ENCODE measurements at regions not wholly inside any gene's neighbourhood (a gene's known extent, or its start where the extent isn't known, plus 50 kb on each side); places are given as distances from the start of the nearest gene placed in this dataset.

DNA sequence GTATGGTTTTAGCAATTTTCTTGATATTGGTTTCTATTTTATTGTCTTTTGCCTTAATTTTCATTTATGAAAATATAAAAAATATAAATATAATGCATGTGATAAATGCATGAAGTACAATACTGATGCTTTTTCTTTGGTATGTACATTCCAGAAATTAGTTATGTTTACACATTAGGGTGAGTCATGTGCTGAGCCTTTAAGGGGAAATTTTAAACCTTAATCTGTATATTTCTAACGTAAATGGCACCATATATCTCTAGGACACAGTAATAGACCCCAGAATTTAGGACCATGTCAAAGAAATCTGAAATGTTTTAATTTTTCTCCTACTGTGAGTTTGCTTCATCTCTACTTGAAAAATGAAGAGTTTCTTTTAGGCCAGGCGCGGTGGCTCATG, 117.8 kb upstream of the SPRY1 start:
- CTCF ChIA-PET = no interaction called here
- TF ChIP-seq, protein P1, sequence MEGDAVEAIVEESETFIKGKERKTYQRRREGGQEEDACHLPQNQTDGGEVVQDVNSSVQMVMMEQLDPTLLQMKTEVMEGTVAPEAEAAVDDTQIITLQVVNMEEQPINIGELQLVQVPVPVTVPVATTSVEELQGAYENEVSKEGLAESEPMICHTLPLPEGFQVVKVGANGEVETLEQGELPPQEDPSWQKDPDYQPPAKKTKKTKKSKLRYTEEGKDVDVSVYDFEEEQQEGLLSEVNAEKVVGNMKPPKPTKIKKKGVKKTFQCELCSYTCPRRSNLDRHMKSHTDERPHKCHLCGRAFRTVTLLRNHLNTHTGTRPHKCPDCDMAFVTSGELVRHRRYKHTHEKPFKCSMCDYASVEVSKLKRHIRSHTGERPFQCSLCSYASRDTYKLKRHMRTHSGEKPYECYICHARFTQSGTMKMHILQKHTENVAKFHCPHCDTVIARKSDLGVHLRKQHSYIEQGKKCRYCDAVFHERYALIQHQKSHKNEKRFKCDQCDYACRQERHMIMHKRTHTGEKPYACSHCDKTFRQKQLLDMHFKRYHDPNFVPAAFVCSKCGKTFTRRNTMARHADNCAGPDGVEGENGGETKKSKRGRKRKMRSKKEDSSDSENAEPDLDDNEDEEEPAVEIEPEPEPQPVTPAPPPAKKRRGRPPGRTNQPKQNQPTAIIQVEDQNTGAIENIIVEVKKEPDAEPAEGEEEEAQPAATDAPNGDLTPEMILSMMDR (conservative IDR thresholded peaks at IDR 0.05; ENCODE audit: low read depth) = no peak
- POLR2A ChIA-PET (ENCODE audit: low non-redundant PET) = no interaction called here
- DNase-seq (ENCODE audit: low spot score) = no peak
- H3K27ac ChIP-seq = no peak overlapping the region

DNA sequence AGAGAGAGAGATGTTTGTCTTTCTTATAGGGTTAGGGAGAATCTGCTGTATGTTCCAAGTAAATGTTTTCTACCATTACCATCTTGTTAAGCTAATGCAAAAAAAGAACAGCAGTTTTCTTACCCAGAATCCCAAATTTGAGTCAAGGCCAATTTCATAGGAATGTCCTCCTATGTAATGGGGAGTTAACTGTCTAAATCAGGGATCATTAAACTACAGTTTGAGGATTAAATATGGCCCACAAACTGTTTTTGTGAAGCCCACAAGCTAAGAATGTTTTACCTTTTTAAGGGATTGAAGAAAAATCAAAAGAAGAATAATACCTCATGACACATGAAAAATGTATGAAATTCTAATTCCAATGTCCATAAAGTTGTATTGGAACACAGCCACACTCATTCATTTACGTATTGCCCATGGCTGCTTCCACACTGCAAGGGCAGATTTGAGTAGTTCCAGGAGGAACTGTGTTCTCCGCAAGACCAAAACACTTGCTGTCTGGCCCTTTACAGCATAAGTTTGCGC, 113.2 kb upstream of the SPRY1 start:
- TF ChIP-seq, protein P1 (conservative IDR thresholded peaks at IDR 0.05; ENCODE audit: low read depth) = no peak
- POLR2A ChIA-PET (ENCODE audit: low non-redundant PET) = no interaction called here
- DNase-seq (ENCODE audit: low spot score) = no peak
- H3K27ac ChIP-seq = no peak overlapping the region
- CTCF ChIA-PET = no interaction called here

DNA sequence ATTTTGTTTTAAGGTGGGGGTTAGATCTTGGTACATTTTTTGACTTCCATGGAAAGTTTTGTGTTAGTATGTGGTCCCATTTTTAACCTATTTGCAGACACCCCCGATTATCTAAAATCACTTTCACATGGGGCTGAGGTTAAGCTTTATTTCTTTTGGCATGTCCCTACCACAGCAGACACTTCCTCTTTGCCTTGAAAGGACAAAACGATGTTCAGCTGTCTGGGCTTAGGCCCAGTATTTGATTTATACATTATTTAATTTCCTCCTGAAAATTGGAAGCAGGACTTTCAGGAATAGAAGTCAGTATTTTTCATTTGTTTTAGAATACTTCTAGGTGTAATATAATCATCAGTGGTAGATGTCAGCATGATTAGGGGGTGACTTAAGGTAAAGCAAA, 112.4 kb upstream of the SPRY1 start:
- H3K27ac ChIP-seq = no peak overlapping the region
- TF ChIP-seq, protein P1 (conservative IDR thresholded peaks at IDR 0.05; ENCODE audit: low read depth) = no peak
- DNase-seq (ENCODE audit: low spot score) = no peak
- ChIA-PET CTCF (no interaction called here), POLR2A (ENCODE audit: low non-redundant PET) (no interaction called here)

DNA sequence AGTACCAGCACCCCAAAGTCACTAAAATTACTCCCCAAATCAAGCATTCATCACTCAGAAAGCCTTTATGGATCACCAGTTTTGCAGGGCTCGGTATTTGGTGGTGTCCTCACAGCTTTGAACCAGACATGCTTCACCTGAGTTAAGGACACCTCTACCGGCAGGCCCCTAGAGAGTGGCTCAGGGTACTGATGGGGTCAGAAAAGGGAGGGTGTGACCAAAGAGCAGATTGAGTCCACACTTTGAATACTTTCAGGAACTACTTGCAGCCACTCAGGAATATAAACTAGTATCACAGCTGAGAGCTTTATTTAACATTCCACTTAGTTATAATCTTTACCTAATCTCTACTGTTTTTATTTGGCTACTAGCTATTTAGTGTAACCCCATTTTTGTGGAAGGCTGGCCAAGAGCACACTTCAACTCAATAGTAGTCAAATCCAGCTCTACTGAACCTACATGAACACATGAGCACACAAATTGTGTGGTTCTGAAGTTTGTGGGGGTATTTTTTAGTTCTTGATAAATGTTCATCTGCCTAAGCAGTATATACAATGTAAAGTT, 109.6 kb upstream of the SPRY1 start:
- POLR2A ChIA-PET (ENCODE audit: low non-redundant PET) = no interaction called here
- TF ChIP-seq, protein P1 (conservative IDR thresholded peaks at IDR 0.05; ENCODE audit: low read depth) = no peak
- CTCF ChIA-PET = no interaction called here
- no peak overlapping the region for H3K27ac ChIP-seq
- DNase-seq (ENCODE audit: low spot score) = no peak

DNA sequence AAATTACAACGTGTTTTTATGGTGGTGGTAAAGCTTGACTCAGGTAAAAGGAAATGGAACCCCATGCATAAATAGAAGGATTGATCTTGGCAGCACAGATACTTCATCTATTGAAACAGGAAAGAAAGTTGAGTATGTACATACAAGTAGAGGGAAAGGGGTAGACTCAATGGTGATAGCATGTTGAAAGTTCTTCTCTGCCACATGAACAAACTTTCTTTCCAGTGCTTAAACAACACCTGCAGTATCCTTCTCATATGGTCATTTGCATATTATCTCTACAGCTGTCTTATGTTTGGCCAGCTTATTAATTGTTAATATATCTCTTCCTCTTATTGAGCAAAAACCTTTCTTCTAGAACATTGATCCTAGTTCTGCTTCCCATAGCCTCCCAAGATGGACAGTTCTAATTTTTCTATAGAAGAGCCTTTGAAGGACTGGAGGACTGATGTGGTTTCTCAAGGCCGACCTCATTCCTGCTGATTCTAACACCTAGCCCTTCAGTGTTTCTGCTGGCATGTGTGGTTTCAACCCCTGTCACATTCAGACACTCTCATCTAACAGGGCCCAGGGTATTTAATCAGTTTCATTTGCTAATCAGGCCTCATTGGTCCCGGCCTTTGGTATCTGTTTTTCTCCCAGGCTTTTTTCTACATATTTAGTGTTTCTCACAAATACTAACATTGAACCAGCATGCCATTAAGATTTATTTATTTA, 108.1 kb upstream of the SPRY1 start:
- TF ChIP-seq, protein P1 (conservative IDR thresholded peaks at IDR 0.05; ENCODE audit: low read depth) = no peak
- DNase-seq (ENCODE audit: low spot score) = no peak
- POLR2A ChIA-PET (ENCODE audit: low non-redundant PET) = no interaction called here
- H3K27ac ChIP-seq = no peak overlapping the region
- CTCF ChIA-PET = no interaction called here

DNA sequence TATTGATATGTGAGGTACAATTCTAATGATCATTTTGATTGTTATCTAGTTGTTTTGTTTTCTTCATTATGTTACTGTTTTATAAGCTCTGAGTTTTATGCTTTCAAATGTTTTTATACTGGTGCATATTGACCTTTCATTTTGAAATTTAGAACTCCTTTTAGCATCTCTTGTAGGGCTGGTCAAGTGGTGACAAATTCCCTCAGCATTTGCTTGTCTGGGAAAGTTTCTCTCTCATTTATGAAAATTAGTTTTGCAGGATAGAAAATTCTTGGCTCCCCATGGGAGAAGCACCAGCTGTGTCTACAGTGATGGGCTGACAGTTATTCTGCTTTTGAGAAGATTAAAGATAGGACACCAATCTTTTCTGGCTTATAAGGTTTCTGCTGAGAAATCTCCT, 105.3 kb upstream of the SPRY1 start:
- TF ChIP-seq, protein P1 (conservative IDR thresholded peaks at IDR 0.05; ENCODE audit: low read depth) = no peak
- ChIA-PET CTCF (no interaction called here), POLR2A (ENCODE audit: low non-redundant PET) (no interaction called here)
- no peak for DNase-seq (ENCODE audit: low spot score)
- H3K27ac ChIP-seq = no peak overlapping the region

All from RWPE1 (cell line).